Mesenchymal stem cell (in vitro differentiated cells and primary cell): ENCODE measurements at regions not wholly inside any gene's neighbourhood (a gene's known extent, or its start where the extent isn't known, plus 50 kb on each side); places are given as distances from the start of the nearest gene placed in this dataset.

Experiments used
- DNase-seq: peaks from one replicate; pipeline ENCODE4 v3.0.0-alpha.2; 2013
- H2AFZ ChIP-seq: one replicate; pipeline ENCODE4 v1.6.1; 2013; ENCODE audit warnings: low read depth, mild to moderate bottlenecking, control low read depth, inconsistent platforms, low read length, moderate library complexity
- H2AK5ac ChIP-seq: 2 replicates; pipeline ENCODE4 v1.6.1; 2013; ENCODE audit warnings: low read length, moderate library complexity, mild to moderate bottlenecking, inconsistent platforms; ENCODE audit not compliant: severe bottlenecking
- H2BK120ac ChIP-seq: one replicate; pipeline ENCODE4 v1.6.1; 2013; ENCODE audit warnings: low read depth, mild to moderate bottlenecking, inconsistent platforms, low read length, moderate library complexity
- H2BK12ac ChIP-seq, 2 experiments: one replicate each; pipeline ENCODE4 v1.6.1; 2013; ENCODE audit warnings: inconsistent platforms in 2 of 2, low read length in 2 of 2, mild to moderate bottlenecking in 2 of 2, moderate library complexity in 2 of 2, control low read depth in 1 of 2
- H2BK15ac ChIP-seq: one replicate; pipeline ENCODE4 v1.6.1; 2013; ENCODE audit warnings: mild to moderate bottlenecking, low read depth, inconsistent platforms; ENCODE audit not compliant: poor library complexity, severe bottlenecking
- H2BK5ac ChIP-seq: 2 replicates; pipeline ENCODE4 v1.6.1; 2013; ENCODE audit warnings: low read depth, mild to moderate bottlenecking, low read length, control low read depth, inconsistent platforms; ENCODE audit not compliant: poor library complexity, severe bottlenecking
- H3K14ac ChIP-seq, 2 experiments: one replicate each; pipeline ENCODE4 v1.6.1; 2013; ENCODE audit warnings: inconsistent platforms in 2 of 2, low read length in 2 of 2, control low read depth in 1 of 2, mild to moderate bottlenecking in 1 of 2, moderate library complexity in 1 of 2
- H3K18ac ChIP-seq, 2 experiments: one replicate each; pipeline ENCODE4 v1.6.1; 2013; ENCODE audit warnings: inconsistent platforms in 2 of 2, low read length in 2 of 2, control low read depth in 1 of 2, low read depth in 1 of 2, mild to moderate bottlenecking in 1 of 2
- H3K23ac ChIP-seq, 2 experiments: one replicate each; pipeline ENCODE4 v1.6.1; 2013; ENCODE audit warnings: inconsistent platforms in 2 of 2, low read length in 2 of 2, mild to moderate bottlenecking in 2 of 2, moderate library complexity in 2 of 2, control low read depth in 1 of 2
- H3K27ac ChIP-seq: 2 replicates; pipeline ENCODE4 v1.5.1; 2013; ENCODE audit warnings: mild to moderate bottlenecking, moderate library complexity, low read length, control low read depth, inconsistent platforms; ENCODE audit not compliant: poor library complexity, severe bottlenecking
- H3K27me3 ChIP-seq, 2 experiments: 2 replicates each; pipeline versions ENCODE4 v1.6.1 to v1.7.0; 2013; ENCODE audit warnings: low read length in 2 of 2, mild to moderate bottlenecking in 2 of 2, moderate library complexity in 2 of 2, control low read depth in 1 of 2, inconsistent platforms in 1 of 2; ENCODE audit not compliant: control insufficient read depth in 1 of 2, insufficient read depth in 1 of 2
- H3K36me3 ChIP-seq, 2 experiments: 2 replicates each; pipeline versions ENCODE4 v1.6.1 to v1.7.0; 2013; ENCODE audit warnings: low read length in 2 of 2, control low read depth in 1 of 2, inconsistent platforms in 1 of 2, low read depth in 1 of 2, mild to moderate bottlenecking in 1 of 2; ENCODE audit not compliant: insufficient read depth in 2 of 2, control insufficient read depth in 1 of 2
- H3K4ac ChIP-seq, 2 experiments: one replicate each; pipeline ENCODE4 v1.6.1; 2013; ENCODE audit warnings: inconsistent platforms in 2 of 2, low read length in 2 of 2, mild to moderate bottlenecking in 2 of 2, moderate library complexity in 2 of 2, control low read depth in 1 of 2, low read depth in 1 of 2
- H3K4me1 ChIP-seq: 2 replicates; pipeline ENCODE4 v1.6.1; 2013; ENCODE audit warnings: low read depth, low read length, control low read depth; ENCODE audit not compliant: control insufficient read depth, insufficient read depth
- H3K4me2 ChIP-seq: 2 replicates; pipeline ENCODE4 v1.6.1; 2013; ENCODE audit warnings: low read length, mild to moderate bottlenecking, inconsistent platforms; ENCODE audit not compliant: poor library complexity, severe bottlenecking
- H3K4me3 ChIP-seq, 2 experiments: 2 replicates each; pipeline versions ENCODE4 v1.5.1 to v1.7.0; 2013; ENCODE audit warnings: low read length in 2 of 2, mild to moderate bottlenecking in 2 of 2, control low read depth in 1 of 2, low read depth in 1 of 2; ENCODE audit not compliant: insufficient read depth in 1 of 2
- H3K79me1 ChIP-seq: replicated peaks from 2 replicates; pipeline ENCODE4 v1.6.1; 2013; ENCODE audit warnings: mild to moderate bottlenecking, control low read depth, low read length, inconsistent platforms; ENCODE audit not compliant: poor library complexity, severe bottlenecking
- H3K9ac ChIP-seq: 2 replicates; pipeline ENCODE4 v1.7.0; 2013; ENCODE audit warnings: mild to moderate bottlenecking, low read length, moderate library complexity
- H3K9me3 ChIP-seq: 2 replicates; pipeline ENCODE4 v1.7.0; 2013; ENCODE audit warnings: mild to moderate bottlenecking, low read length; ENCODE audit not compliant: control insufficient read depth
- H4K8ac ChIP-seq: one replicate; pipeline ENCODE4 v1.6.1; 2013; ENCODE audit warnings: inconsistent platforms, mild to moderate bottlenecking, low read length, moderate library complexity
- H4K91ac ChIP-seq: one replicate; pipeline ENCODE4 v1.6.1; 2013; ENCODE audit warnings: mild to moderate bottlenecking, low read length, inconsistent platforms
- WGBS: methylation state at CpG from one replicate; pipeline ENCODE4 v1.1.7; 2013; ENCODE audit warnings: mixed read lengths; 5-methylcytosine and 5-hydroxymethylcytosine counted together

DNA sequence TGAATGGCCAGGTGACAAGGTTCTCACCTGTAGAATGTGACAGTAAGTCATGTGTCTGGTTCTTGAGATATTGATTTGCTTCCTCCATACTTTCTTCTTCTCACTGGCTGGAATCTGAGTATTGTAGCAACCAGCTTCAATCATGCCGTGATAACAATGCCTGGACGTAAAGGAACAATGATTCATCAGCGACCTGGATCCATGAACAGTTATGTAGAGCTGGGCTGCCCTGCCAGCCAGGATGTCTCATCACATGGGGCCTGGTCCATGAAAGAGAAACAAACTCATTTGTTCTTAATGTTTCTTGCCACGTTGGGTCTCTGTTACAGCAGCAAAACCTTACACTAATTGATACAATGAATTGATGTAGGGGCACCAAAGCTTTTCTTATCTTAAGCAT is 627.2 kb downstream of the TOX3 start:
- Histone ChIP-seq H3K4me3 (no peak overlapping the region), H3K9me3 (no peaks in the 10 kb centered on the region), H2AFZ (no peak overlapping the region), H3K14ac (no peak overlapping the region), H3K23ac (no peak overlapping the region), H3K27me3 (no peaks in the 10 kb centered on the region), H3K4me2 (no peak overlapping the region), H2BK120ac (no peak overlapping the region), H3K9ac (no peak overlapping the region), H3K27ac (no peak overlapping the region), H3K79me1 (no peaks in the 10 kb centered on the region), H2BK12ac (no peak overlapping the region), H4K91ac (no peak overlapping the region), H4K8ac (no peak overlapping the region), H3K18ac (no peak overlapping the region), H2AK5ac (no peak overlapping the region), H3K36me3 (no peaks in the 10 kb centered on the region), H2BK5ac (no peak overlapping the region), H3K4ac (no peak overlapping the region), H2BK15ac (no peak overlapping the region), H3K4me1 (no peaks in the 10 kb centered on the region)
- WGBS: 92% methylated on average over 4 of the region's 4 CpGs
- no peak for DNase-seq

DNA sequence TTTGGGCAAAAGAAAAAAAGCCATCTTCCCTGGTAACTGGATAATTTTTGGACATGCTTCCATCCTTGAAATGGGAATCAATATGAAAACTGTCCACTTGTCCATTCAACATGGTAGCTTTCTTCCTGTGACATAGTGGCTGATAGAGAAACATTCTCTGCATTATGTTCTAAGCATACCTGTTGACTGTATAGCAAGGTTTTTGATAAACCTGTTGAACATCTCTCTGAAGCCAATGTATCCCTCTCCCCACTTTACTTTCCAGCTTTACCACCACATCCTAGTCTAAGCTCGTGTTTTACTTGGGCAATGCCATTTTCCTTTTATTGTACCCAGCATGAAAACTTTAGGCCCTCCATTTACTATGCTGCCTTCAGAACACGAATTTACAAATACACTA is 630.1 kb downstream of the TOX3 start:
- no peak overlapping the region for H3K9ac ChIP-seq
- peak overlapping the region in 1 of 2 experiments; percentile 43 for H3K23ac ChIP-seq
- no peaks in the 10 kb centered on the region for H3K36me3 ChIP-seq
- H2BK120ac ChIP-seq: no peak overlapping the region
- 85% methylated on average over 2 of the region's 2 CpGs for WGBS
- no peak overlapping the region for H2AFZ ChIP-seq
- no peak overlapping the region for H3K14ac ChIP-seq
- no peak overlapping the region for H2BK15ac ChIP-seq
- H3K4me2 ChIP-seq: no peak overlapping the region
- H3K9me3 ChIP-seq: no peaks in the 10 kb centered on the region
- H2AK5ac ChIP-seq: no peak overlapping the region
- H3K18ac ChIP-seq: no peak overlapping the region
- H4K8ac ChIP-seq: no peak overlapping the region
- H2BK12ac ChIP-seq: no peak overlapping the region
- no peaks in the 10 kb centered on the region for H3K79me1 ChIP-seq
- DNase-seq: no peak
- no peak overlapping the region for H3K4ac ChIP-seq
- no peak overlapping the region for H3K4me3 ChIP-seq
- no peak overlapping the region for H2BK5ac ChIP-seq
- no peaks in the 10 kb centered on the region for H3K27me3 ChIP-seq
- no peak overlapping the region for H3K27ac ChIP-seq
- no peaks in the 10 kb centered on the region for H3K4me1 ChIP-seq
- H4K91ac ChIP-seq: no peak overlapping the region

DNA sequence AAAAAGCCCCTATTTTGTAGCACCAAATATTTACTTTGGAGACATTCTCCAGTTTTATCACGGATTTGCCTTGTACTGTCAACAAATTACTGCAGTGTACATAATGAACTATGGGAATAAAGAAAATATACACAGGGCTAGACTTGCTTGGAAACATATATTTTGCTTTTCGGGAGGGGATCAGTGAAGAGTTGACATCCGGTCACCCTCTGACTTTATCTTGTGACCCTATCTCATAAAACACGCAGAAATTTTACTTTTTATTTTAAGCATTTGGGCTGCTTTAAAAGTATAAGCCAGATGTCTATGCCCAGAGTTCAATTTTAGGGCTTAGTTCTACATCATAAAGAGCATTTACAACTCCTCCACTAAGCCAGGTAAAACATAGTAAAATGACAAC is 630.7 kb downstream of the TOX3 start:
- WGBS: 100% methylated on average over 1 of the region's 4 CpGs
- Histone ChIP-seq H3K4me1 (no peaks in the 10 kb centered on the region), H3K4me3 (no peak overlapping the region), H3K27ac (no peak overlapping the region), H3K18ac (no peak overlapping the region), H2BK12ac (no peak overlapping the region), H3K4ac (no peak overlapping the region), H2BK15ac (no peak overlapping the region), H2AFZ (no peak overlapping the region), H4K8ac (no peak overlapping the region), H4K91ac (no peak overlapping the region), H3K79me1 (no peaks in the 10 kb centered on the region), H3K27me3 (no peaks in the 10 kb centered on the region), H2AK5ac (no peak overlapping the region), H2BK5ac (no peak overlapping the region), H3K14ac (no peak overlapping the region), H3K23ac (no peak overlapping the region), H3K9me3 (no peaks in the 10 kb centered on the region), H3K4me2 (no peak overlapping the region), H3K9ac (no peak overlapping the region), H2BK120ac (no peak overlapping the region), H3K36me3 (no peaks in the 10 kb centered on the region)
- no peak for DNase-seq

DNA sequence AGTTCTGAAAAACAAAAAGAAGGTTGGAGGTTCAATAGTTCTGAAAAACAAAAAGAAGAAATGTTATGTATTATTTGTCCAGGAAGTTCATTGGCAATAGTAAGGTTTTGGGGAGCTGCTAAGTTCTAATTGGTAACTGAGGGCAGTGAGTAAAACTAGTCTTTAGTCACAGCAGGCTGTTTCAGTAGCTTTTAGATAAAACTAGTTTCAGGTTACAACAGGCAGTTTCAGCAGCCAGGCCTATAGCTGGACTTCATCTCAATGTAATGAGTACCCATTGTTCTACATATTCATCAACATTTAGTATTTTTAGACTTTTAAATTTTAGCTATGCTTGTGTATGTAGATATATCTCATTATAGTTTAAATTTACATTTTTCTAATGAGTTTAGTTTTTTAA is 639.3 kb downstream of the TOX3 start:
- no peak overlapping the region for H3K27ac ChIP-seq
- H2BK120ac ChIP-seq: no peak overlapping the region
- H3K4ac ChIP-seq: no peak overlapping the region
- H3K4me2 ChIP-seq: no peak overlapping the region
- no peaks in the 10 kb centered on the region for H3K4me1 ChIP-seq
- no peaks in the 10 kb centered on the region for H3K36me3 ChIP-seq
- H2BK5ac ChIP-seq: no peak overlapping the region
- H3K9me3 ChIP-seq: no peaks in the 10 kb centered on the region
- H2BK12ac ChIP-seq: no peak overlapping the region
- no peak overlapping the region for H3K18ac ChIP-seq
- no peak overlapping the region for H3K4me3 ChIP-seq
- H4K8ac ChIP-seq: no peak overlapping the region
- no peak overlapping the region for H3K14ac ChIP-seq
- no peak overlapping the region for H2AFZ ChIP-seq
- H3K79me1 ChIP-seq: no peaks in the 10 kb centered on the region
- H3K9ac ChIP-seq: no peak overlapping the region
- H3K27me3 ChIP-seq: no peaks in the 10 kb centered on the region
- H2BK15ac ChIP-seq: no peak overlapping the region
- H4K91ac ChIP-seq: no peak overlapping the region
- no peak overlapping the region for H2AK5ac ChIP-seq
- DNase-seq: no peak
- H3K23ac ChIP-seq: no peak overlapping the region
